Keratinocyte (primary cell): ENCODE measurements at regions not wholly inside any gene's neighbourhood (a gene's known extent, or its start where the extent isn't known, plus 50 kb on each side); places are given as distances from the start of the nearest gene placed in this dataset.

Experiments used
- DNase-seq: peaks from one replicate; pipeline ENCODE4 v3.0.0-alpha.2; 2011; ENCODE audit warnings: low read depth, missing footprints, low spot score
- FAIRE-seq: peaks from 2 replicates; lab custom pipeline; 2011; peaks lifted over from hg19 to GRCh38; lab: Jason Lieb, UNC
- H2AFZ ChIP-seq: 2 replicates; pipeline ENCODE4 v1.6.0; 2012; ENCODE audit warnings: low read length, control low read depth, inconsistent platforms; ENCODE audit not compliant: control insufficient read depth
- H3K27ac ChIP-seq: 2 replicates; pipeline ENCODE4 v1.5.1; 2011; ENCODE audit warnings: low read length; ENCODE audit not compliant: control insufficient read depth, insufficient read depth
- H3K27me3 ChIP-seq: 3 replicates; pipeline ENCODE4 v1.6.0; 2011; ENCODE audit warnings: low read length; ENCODE audit not compliant: control insufficient read depth, insufficient read depth; ENCODE audit errors: extremely low read depth
- H3K36me3 ChIP-seq, 2 experiments: 2 replicates in 1 of 2; 3 replicates in 1 of 2; pipeline ENCODE4 v1.5.1; 2011; ENCODE audit warnings: low read length in 2 of 2, mild to moderate bottlenecking in 1 of 2; ENCODE audit not compliant: control insufficient read depth in 2 of 2, insufficient read depth in 2 of 2; ENCODE audit errors: extremely low read depth in 1 of 2
- H3K4me1 ChIP-seq: 3 replicates; pipeline ENCODE4 v1.5.1; 2011; ENCODE audit warnings: low read length; ENCODE audit not compliant: control insufficient read depth, insufficient read depth; ENCODE audit errors: extremely low read depth
- H3K4me2 ChIP-seq: 3 replicates; pipeline ENCODE4 v1.6.0; 2011; ENCODE audit warnings: low read depth, low read length; ENCODE audit not compliant: control insufficient read depth, insufficient read depth; ENCODE audit errors: extremely low read depth
- H3K4me3 ChIP-seq, 3 experiments: fragments of 200-600 bp in 1 of 3; sonication (generic) in 1 of 3; 2 replicates in 2 of 3; 3 replicates in 1 of 3; pipeline ENCODE4 v1.5.1; 2011 to 2016; ENCODE audit warnings: low read length in 3 of 3, mild to moderate bottlenecking in 3 of 3, control low read depth in 2 of 3, inconsistent platforms in 1 of 3, low read depth in 1 of 3, mixed read lengths in 1 of 3, mixed run types in 1 of 3, moderate library complexity in 1 of 3; ENCODE audit not compliant: control insufficient read depth in 2 of 3, insufficient read depth in 2 of 3; ENCODE audit errors: extremely low read depth in 1 of 3
- H3K79me2 ChIP-seq: 2 replicates; pipeline ENCODE4 v1.6.0; 2012; ENCODE audit warnings: low read length; ENCODE audit not compliant: control insufficient read depth, insufficient read depth
- H3K9ac ChIP-seq: 3 replicates; pipeline ENCODE4 v1.6.0; 2011; ENCODE audit warnings: low read length; ENCODE audit not compliant: control insufficient read depth, insufficient read depth; ENCODE audit errors: extremely low read depth
- H3K9me1 ChIP-seq: 3 replicates; pipeline ENCODE4 v1.6.0; 2011; ENCODE audit warnings: low read length; ENCODE audit not compliant: control insufficient read depth, insufficient read depth; ENCODE audit errors: extremely low read depth
- H3K9me3 ChIP-seq: 2 replicates; pipeline ENCODE4 v1.5.1; 2012; ENCODE audit warnings: low read depth, low read length; ENCODE audit not compliant: control insufficient read depth
- H4K20me1 ChIP-seq: 3 replicates; pipeline ENCODE4 v1.6.0; 2011; ENCODE audit warnings: low read length; ENCODE audit not compliant: control insufficient read depth, insufficient read depth; ENCODE audit errors: extremely low read depth
- EZH2 ChIP-seq: IDR thresholded peaks from one replicate; pipeline ENCODE4 v1.6.1; 2012; ENCODE audit warnings: inconsistent platforms, mild to moderate bottlenecking, low read length, moderate library complexity
- dilution Hi-C: fragments of 300-500 bp; cut with MboI; formaldehyde crosslinking; loops from one replicate; pipeline ENCODE4 v1.7.0; 2020; ENCODE audit warnings: low sequenced_read_pairs; ENCODE audit not compliant: extremely low pct_ligation_motif_present
- TF ChIP-seq, protein P1 (sequence below), 3 experiments: IDR thresholded peaks in 1 of 3; conservative IDR thresholded peaks in 1 of 3; optimal IDR thresholded peaks in 1 of 3; 2 replicates in 2 of 3; 3 replicates in 1 of 3; pipeline versions ENCODE3 to v1.5.1; 2011; ENCODE audit warnings: low read length in 3 of 3, mild to moderate bottlenecking in 3 of 3, moderate library complexity in 2 of 3, control low read depth in 1 of 3, inconsistent platforms in 1 of 3; ENCODE audit not compliant: insufficient read depth in 2 of 3; ENCODE audit errors: extremely low read depth in 1 of 3

GRCh38 chr3:11906407-11906806 is 59.7 kb upstream of the TAMM41 start:
- Histone ChIP-seq H3K27ac (no peak overlapping the region), H3K4me3 (no peak overlapping the region), H4K20me1 (no peaks in the 10 kb centered on the region), H3K4me2 (no peak overlapping the region), H3K9me1 (no peaks in the 10 kb centered on the region), H3K4me1 (no peaks in the 10 kb centered on the region), H3K36me3 (no peaks in the 10 kb centered on the region), H3K9ac (no peak overlapping the region), H3K9me3 (no peaks in the 10 kb centered on the region), H3K79me2 (no peaks in the 10 kb centered on the region), H3K27me3 (no peaks in the 10 kb centered on the region), H2AFZ (no peak overlapping the region)
- dilution Hi-C loops, result no loop called here
- no peak for TF ChIP-seq EZH2
- TF ChIP-seq, protein P1, sequence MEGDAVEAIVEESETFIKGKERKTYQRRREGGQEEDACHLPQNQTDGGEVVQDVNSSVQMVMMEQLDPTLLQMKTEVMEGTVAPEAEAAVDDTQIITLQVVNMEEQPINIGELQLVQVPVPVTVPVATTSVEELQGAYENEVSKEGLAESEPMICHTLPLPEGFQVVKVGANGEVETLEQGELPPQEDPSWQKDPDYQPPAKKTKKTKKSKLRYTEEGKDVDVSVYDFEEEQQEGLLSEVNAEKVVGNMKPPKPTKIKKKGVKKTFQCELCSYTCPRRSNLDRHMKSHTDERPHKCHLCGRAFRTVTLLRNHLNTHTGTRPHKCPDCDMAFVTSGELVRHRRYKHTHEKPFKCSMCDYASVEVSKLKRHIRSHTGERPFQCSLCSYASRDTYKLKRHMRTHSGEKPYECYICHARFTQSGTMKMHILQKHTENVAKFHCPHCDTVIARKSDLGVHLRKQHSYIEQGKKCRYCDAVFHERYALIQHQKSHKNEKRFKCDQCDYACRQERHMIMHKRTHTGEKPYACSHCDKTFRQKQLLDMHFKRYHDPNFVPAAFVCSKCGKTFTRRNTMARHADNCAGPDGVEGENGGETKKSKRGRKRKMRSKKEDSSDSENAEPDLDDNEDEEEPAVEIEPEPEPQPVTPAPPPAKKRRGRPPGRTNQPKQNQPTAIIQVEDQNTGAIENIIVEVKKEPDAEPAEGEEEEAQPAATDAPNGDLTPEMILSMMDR (optimal IDR thresholded peaks at IDR 0.05 in 1 of 3, IDR thresholded peaks at IDR 0.05 in 1 of 3, conservative IDR thresholded peaks at IDR 0.05 in 1 of 3; ENCODE audit: extremely low read depth in 1 of 3, insufficient read depth in 2 of 3, low read length in 3 of 3), result no peak
- no peak for DNase-seq
- FAIRE-seq, result no peak

GRCh38 chr3:11907667-11908660 is 61.3 kb upstream of the TAMM41 start:
- no peaks in the 10 kb centered on the region for H3K9me1 ChIP-seq
- no peak for FAIRE-seq
- no peaks in the 10 kb centered on the region for H3K36me3 ChIP-seq
- DNase-seq, result no peak
- no peak overlapping the region for H3K4me2 ChIP-seq
- TF ChIP-seq, protein P1 (optimal IDR thresholded peaks at IDR 0.05 in 1 of 3, IDR thresholded peaks at IDR 0.05 in 1 of 3, conservative IDR thresholded peaks at IDR 0.05 in 1 of 3; ENCODE audit: extremely low read depth in 1 of 3, insufficient read depth in 2 of 3, low read length in 3 of 3), result no peak
- TF ChIP-seq EZH2, result no peak
- no peaks in the 10 kb centered on the region for H3K9me3 ChIP-seq
- no peak overlapping the region for H3K27ac ChIP-seq
- no peaks in the 10 kb centered on the region for H4K20me1 ChIP-seq
- H2AFZ ChIP-seq, result no peak overlapping the region
- no peak overlapping the region for H3K9ac ChIP-seq
- no peak overlapping the region for H3K4me3 ChIP-seq
- H3K27me3 ChIP-seq, result no peaks in the 10 kb centered on the region
- H3K79me2 ChIP-seq, result no peaks in the 10 kb centered on the region
- dilution Hi-C loops, result no loop called here
- H3K4me1 ChIP-seq, result no peaks in the 10 kb centered on the region
